Adrenal gland (tissue), 9 donors: ENCODE measurements at regions not wholly inside any gene's neighbourhood (a gene's known extent, or its start where the extent isn't known, plus 50 kb on each side); places are given as distances from the start of the nearest gene placed in this dataset.

ENCODE experiments used
- DNase-seq, 7 donors: peaks; one replicate each; pipeline ENCODE4 v3.0.0-alpha.2; 2019 to 2020
- H3K27ac ChIP-seq, 5 donors: fragments of 200-600 bp; sonication (generic) in 4 of 5; 1 replicate in 3 of 5; 2 replicates in 2 of 5; pipeline versions ENCODE4 v1.5.1 to v1.8.0; 2016 to 2020; ENCODE audit warnings: mild to moderate bottlenecking in 1 of 5
- H3K27me3 ChIP-seq: fragments of 200-600 bp; 2 replicates; pipeline ENCODE4 v1.8.0; 2021
- H3K36me3 ChIP-seq, 2 donors: fragments of 200-600 bp; replicated peaks in 1 of 2; 1 replicate in 1 of 2; 2 replicates in 1 of 2; pipeline versions ENCODE4 v1.5.1 to v1.8.0; 2018 to 2022
- H3K4me1 ChIP-seq, 2 donors: fragments of 200-600 bp; replicated peaks in 1 of 2; 1 replicate in 1 of 2; 2 replicates in 1 of 2; pipeline versions ENCODE4 v1.5.1 to v1.8.0; 2018 to 2021
- H3K4me3 ChIP-seq, 4 donors: fragments of 200-600 bp; sonication (generic) in 3 of 4; one replicate each; pipeline ENCODE4 v1.5.1; 2016 to 2018
- H3K9me3 ChIP-seq, 3 donors: fragments of 200-600 bp; sonication (generic) in 1 of 3; replicated peaks in 1 of 3; 1 replicate in 2 of 3; 2 replicates in 1 of 3; pipeline versions ENCODE4 v1.5.1 to v1.8.0; 2016 to 2021
- POLR2A ChIP-seq, 2 donors: fragments of 450-650 bp; IDR thresholded peaks; one replicate each; pipeline ENCODE4 v1.6.1; 2017; ENCODE audit warnings: antibody characterized with exemption in 2 of 2, mild to moderate bottlenecking in 2 of 2, moderate library complexity in 1 of 2
- WGBS, 4 donors: extraction: QIAGEN DNeasy Blood & Tissue Kit in 2 of 4; methylation state at CpG; one replicate each; pipeline versions ENCODE4 v1.1.5 to v1.1.7; 2013 to 2017; 5-methylcytosine and 5-hydroxymethylcytosine counted together
- intact Hi-C, 2 donors: fragments of 100-400 bp; cut with DNase I; formaldehyde crosslinking; loops; one replicate each; pipeline versions ENCODE4 v1.14.1 to v1.15.0; 2022 to 2023
- TF ChIP-seq, protein P1 (sequence below), 6 experiments: fragments of 450-650 bp in 4 of 6; fragments of 200-600 bp in 2 of 6; sonication (generic) in 1 of 6; IDR thresholded peaks; 1 replicate in 5 of 6; 2 replicates in 1 of 6; pipeline versions ENCODE4 v1.5.1 to v1.8.0; 2016 to 2021; ENCODE audit warnings: antibody characterized with exemption in 6 of 6, mild to moderate bottlenecking in 2 of 6, moderate library complexity in 1 of 6
- donor health status: healthy with polysubstance abuse.
- donor health status: Bipolar disorder and iron deficiency.
- donor health status: DM: yes; HTN: yes; CAD: no.
- donor health status: DM: no; HTN: no; CAD: no.
- donor health status: DM: no; HTN: no; CAD: no.

DNA sequence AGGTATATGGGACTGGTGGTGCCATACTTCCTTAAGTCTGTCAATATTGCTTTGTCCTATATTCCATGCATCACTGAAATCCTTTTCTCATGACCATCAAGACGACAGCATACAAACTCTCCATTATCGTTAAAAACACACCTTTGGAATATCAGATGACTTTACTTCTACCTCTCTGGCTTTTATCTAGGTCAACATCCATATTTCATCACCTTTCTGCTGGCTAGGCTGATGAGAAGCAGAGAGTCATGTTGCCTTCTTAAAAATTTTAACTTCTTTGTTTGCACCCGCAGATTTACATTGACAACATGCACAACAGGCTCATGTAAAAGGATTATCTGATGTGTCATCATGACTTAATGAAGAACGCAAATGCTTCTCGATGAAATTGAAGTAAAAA, 771.4 kb downstream of the OLFM4 start:
- Histone ChIP-seq H3K36me3 (no peaks in the 10 kb centered on the region), H3K27me3 (no peaks in the 10 kb centered on the region), H3K4me1 (no peaks in the 10 kb centered on the region), H3K9me3 (no peaks in the 10 kb centered on the region), H3K4me3 (no peak overlapping the region), H3K27ac (no peak overlapping the region)
- no peak for DNase-seq
- 74 to 83% (median 77%) methylated on average over 5 of the region's 5 CpGs for WGBS, 4 donors
- TF ChIP-seq, protein P1, sequence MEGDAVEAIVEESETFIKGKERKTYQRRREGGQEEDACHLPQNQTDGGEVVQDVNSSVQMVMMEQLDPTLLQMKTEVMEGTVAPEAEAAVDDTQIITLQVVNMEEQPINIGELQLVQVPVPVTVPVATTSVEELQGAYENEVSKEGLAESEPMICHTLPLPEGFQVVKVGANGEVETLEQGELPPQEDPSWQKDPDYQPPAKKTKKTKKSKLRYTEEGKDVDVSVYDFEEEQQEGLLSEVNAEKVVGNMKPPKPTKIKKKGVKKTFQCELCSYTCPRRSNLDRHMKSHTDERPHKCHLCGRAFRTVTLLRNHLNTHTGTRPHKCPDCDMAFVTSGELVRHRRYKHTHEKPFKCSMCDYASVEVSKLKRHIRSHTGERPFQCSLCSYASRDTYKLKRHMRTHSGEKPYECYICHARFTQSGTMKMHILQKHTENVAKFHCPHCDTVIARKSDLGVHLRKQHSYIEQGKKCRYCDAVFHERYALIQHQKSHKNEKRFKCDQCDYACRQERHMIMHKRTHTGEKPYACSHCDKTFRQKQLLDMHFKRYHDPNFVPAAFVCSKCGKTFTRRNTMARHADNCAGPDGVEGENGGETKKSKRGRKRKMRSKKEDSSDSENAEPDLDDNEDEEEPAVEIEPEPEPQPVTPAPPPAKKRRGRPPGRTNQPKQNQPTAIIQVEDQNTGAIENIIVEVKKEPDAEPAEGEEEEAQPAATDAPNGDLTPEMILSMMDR (IDR thresholded peaks at IDR 0.05), result no peak
- TF ChIP-seq POLR2A (IDR thresholded peaks at IDR 0.05), result no peak
- intact Hi-C loops, result no loop called here

DNA sequence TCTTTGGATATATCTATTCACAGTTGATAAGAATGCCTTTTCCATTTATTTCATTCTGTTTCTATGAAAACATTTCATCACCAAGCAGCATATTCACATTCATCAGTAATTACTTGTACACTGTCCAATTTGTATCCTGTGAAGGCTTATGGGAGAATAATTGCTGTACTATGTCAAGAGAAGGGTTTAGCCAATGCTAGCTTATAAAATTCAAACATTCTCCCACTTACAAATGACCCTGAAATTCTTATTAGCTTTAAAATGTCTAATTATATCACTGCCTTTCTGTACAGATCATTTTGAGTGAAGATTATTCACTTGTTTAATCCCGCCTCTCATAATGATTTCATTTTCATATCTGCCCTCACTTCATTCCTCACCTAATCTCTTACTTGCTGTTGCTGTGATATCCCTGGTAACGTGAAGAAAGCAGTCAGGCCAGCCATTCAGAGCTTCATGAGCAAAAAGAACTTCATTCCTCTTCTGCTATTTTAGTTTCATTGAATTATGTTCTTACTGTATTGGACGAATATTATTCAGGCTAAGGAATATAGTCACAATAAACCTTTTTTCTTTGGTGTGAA, 778.7 kb downstream of the OLFM4 start:
- no peaks in the 10 kb centered on the region for H3K9me3 ChIP-seq
- 52 to 57% (median 52%) methylated on average over 3 of the region's 3 CpGs for WGBS, 4 donors
- H3K4me1 ChIP-seq, result no peaks in the 10 kb centered on the region
- H3K4me3 ChIP-seq, result no peak overlapping the region
- intact Hi-C loops, result no loop called here
- no peak overlapping the region for H3K27ac ChIP-seq
- TF ChIP-seq, protein P1 (IDR thresholded peaks at IDR 0.05), result no peak
- TF ChIP-seq POLR2A (IDR thresholded peaks at IDR 0.05), result no peak
- DNase-seq, result no peak
- H3K36me3 ChIP-seq, result no peaks in the 10 kb centered on the region
- no peaks in the 10 kb centered on the region for H3K27me3 ChIP-seq

DNA sequence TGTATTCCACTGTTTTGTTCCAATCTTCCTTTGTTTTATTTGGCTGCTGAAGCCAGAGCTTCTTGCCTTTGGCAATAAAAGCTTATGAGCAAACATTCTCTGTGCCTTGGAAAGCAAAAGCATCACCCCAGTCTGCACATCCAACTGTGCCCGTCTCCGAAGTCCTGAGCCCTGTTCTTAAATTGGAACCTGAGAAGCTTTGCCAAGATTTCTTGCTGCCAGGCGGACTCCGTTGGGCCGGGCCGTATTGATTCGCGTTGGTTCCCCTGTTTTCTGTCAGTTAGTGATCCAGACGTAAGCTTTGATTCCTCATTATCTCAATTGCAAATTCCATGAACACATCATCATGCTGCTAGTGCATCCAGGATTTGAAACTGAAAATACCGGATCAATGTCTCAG, 793.0 kb downstream of the OLFM4 start:
- Histone ChIP-seq H3K4me3 (no peak overlapping the region), H3K27ac (no peak overlapping the region)
- no peak for DNase-seq

DNA sequence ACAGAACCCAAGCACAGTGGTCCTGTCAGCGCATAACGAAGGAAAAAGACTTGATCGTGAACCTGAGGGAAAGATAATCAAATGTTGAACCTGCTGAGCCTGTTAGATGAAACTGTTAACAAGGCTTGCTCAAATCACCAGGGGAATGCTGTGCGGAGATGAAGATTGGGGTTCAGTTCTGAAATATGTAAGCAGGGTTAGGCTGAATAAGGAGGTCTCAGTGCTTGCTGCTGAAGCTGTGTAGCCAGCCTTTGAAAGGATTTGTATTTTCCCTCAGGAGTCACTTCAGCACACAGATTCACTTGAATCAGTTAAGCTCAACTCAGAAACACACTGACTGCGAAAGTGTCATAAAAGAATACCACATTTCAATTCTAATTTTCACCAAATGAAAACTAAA, 793.5 kb downstream of the OLFM4 start:
- no peaks in the 10 kb centered on the region for H3K4me1 ChIP-seq
- no peak overlapping the region for H3K4me3 ChIP-seq
- no peak for DNase-seq
- intact Hi-C loops, result no loop called here
- no peak for TF ChIP-seq POLR2A (IDR thresholded peaks at IDR 0.05)
- TF ChIP-seq, protein P1 (IDR thresholded peaks at IDR 0.05), result no peak
- WGBS, 4 donors, result 82 to 93% (median 88%) methylated on average over 5 of the region's 5 CpGs
- H3K27ac ChIP-seq, result no peak overlapping the region
- no peaks in the 10 kb centered on the region for H3K9me3 ChIP-seq
- H3K36me3 ChIP-seq, result no peaks in the 10 kb centered on the region
- H3K27me3 ChIP-seq, result no peaks in the 10 kb centered on the region

More for the DNA sequence above, 793.0 kb downstream of the OLFM4 start:
- no peaks in the 10 kb centered on the region for H3K27me3 ChIP-seq
- H3K36me3 ChIP-seq, result no peaks in the 10 kb centered on the region
- WGBS, 4 donors, result 67 to 82% (median 73%) methylated on average over 10 of the region's 10 CpGs
- no peak for TF ChIP-seq POLR2A (IDR thresholded peaks at IDR 0.05)
- TF ChIP-seq, protein P1 (IDR thresholded peaks at IDR 0.05), result no peak
- no peaks in the 10 kb centered on the region for H3K4me1 ChIP-seq
- no peaks in the 10 kb centered on the region for H3K9me3 ChIP-seq
- intact Hi-C loops, result no loop called here
